Esophagus muscularis mucosa (tissue), 4 donors: ENCODE measurements at regions not wholly inside any gene's neighbourhood (a gene's known extent, or its start where the extent isn't known, plus 50 kb on each side); places are given as distances from the start of the nearest gene placed in this dataset.

ENCODE experiments used
- EP300 ChIP-seq: sonication (generic); formaldehyde crosslinking; IDR thresholded peaks from one replicate; pipeline ENCODE4 v1.6.1; 2017; ENCODE audit warnings: antibody characterized with exemption
- POLR2A ChIP-seq: fragments of 450-650 bp; IDR thresholded peaks from one replicate; pipeline ENCODE4 v1.6.1; 2017; ENCODE audit warnings: antibody characterized with exemption, moderate library complexity, mild to moderate bottlenecking, low read depth
- POLR2AphosphoS5 ChIP-seq, 2 donors: sonication (generic); formaldehyde crosslinking; IDR thresholded peaks; one replicate each; pipeline ENCODE4 v1.6.1; 2017; ENCODE audit warnings: antibody characterized with exemption in 2 of 2
- TF ChIP-seq, protein P1 (sequence below), 3 experiments: fragments of 200-600 bp in 2 of 3; fragments of 450-650 bp in 1 of 3; sonication (generic) in 2 of 3; IDR thresholded peaks; one replicate each; pipeline ENCODE4 v1.5.1; 2017 to 2019; ENCODE audit warnings: antibody characterized with exemption in 3 of 3, mild to moderate bottlenecking in 2 of 3, moderate library complexity in 1 of 3

DNA sequence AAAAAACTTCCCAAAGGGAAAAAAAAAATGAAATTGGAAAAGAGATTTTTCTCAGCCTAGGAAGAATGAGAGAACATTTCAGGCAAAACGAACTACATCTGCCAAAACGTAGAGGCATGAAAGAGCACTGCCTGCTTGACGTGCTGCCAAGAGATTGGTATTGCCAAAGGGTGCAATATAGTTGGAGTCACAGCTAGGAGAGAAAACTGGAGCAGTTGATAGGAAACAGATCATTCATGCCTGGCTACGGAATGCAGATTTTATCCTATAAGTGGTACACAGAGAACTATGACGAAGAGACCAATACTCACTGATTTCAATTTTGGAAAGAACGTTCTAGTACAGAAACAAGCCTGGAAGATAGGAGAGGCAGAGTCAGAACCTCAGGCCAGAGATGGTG lies 68.4 kb upstream of the IQCM start:
- TF ChIP-seq, protein P1, sequence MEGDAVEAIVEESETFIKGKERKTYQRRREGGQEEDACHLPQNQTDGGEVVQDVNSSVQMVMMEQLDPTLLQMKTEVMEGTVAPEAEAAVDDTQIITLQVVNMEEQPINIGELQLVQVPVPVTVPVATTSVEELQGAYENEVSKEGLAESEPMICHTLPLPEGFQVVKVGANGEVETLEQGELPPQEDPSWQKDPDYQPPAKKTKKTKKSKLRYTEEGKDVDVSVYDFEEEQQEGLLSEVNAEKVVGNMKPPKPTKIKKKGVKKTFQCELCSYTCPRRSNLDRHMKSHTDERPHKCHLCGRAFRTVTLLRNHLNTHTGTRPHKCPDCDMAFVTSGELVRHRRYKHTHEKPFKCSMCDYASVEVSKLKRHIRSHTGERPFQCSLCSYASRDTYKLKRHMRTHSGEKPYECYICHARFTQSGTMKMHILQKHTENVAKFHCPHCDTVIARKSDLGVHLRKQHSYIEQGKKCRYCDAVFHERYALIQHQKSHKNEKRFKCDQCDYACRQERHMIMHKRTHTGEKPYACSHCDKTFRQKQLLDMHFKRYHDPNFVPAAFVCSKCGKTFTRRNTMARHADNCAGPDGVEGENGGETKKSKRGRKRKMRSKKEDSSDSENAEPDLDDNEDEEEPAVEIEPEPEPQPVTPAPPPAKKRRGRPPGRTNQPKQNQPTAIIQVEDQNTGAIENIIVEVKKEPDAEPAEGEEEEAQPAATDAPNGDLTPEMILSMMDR (IDR thresholded peaks at IDR 0.05) = no peak
- TF ChIP-seq POLR2A (no peak), EP300 (no peak), POLR2AphosphoS5 (IDR thresholded peaks at IDR 0.05) (no peak)
